IMR-90 (cell line): ENCODE measurements at regions not wholly inside any gene's neighbourhood (a gene's known extent, or its start where the extent isn't known, plus 50 kb on each side); places are given as distances from the start of the nearest gene placed in this dataset.

Experiments used
- ATAC-seq: fragments of 200-7000 bp; cut with Tn5 transposase; 2 replicates; pipeline ENCODE4 v1.9.1; 2020; ENCODE audit warnings: low read depth, mild to moderate bottlenecking, moderate library complexity
- BruUV-seq: library from RNA; stranded (reverse); fragments of 400-500 nt; replicated peaks from 2 replicates; lab custom pipeline; 2021; lab: Mats Ljungman, UMichigan
- CTCF ChIA-PET: fragments of 300-600 bp; formaldehyde crosslinking; extraction: SDS; loops from one replicate; lab custom pipeline; 2021; ENCODE audit warnings: antibody characterized with exemption; lab: Yijun Ruan, JAX
- POLR2A ChIA-PET: fragments of 300-600 bp; sonication (Branson Sonifier 250); formaldehyde crosslinking; loops from one replicate; lab custom pipeline; 2022; ENCODE audit warnings: antibody characterized with exemption; ENCODE audit not compliant: unreplicated experiment; lab: Charles Lee
- DNase-seq: peaks from one replicate; pipeline ENCODE4 v3.0.0; 2013
- H2AFZ ChIP-seq: replicated peaks from 2 replicates; pipeline ENCODE3; 2013; ENCODE audit warnings: low read length, mild to moderate bottlenecking; ENCODE audit not compliant: poor library complexity
- H2AK5ac ChIP-seq: 2 replicates; pipeline ENCODE4 v1.6.1; 2013; ENCODE audit warnings: low read depth, low read length, inconsistent platforms
- H2AK9ac ChIP-seq: replicated peaks from 2 replicates; pipeline ENCODE3; 2013; ENCODE audit warnings: mild to moderate bottlenecking, low read depth, low read length, moderate library complexity; ENCODE audit not compliant: poor library complexity
- H2BK120ac ChIP-seq: 2 replicates; pipeline ENCODE4 v1.6.1; 2013; ENCODE audit warnings: low read depth, low read length, inconsistent platforms
- H2BK15ac ChIP-seq: 3 replicates; pipeline ENCODE4 v1.6.1; 2013; ENCODE audit warnings: low read depth, low read length, inconsistent platforms
- H2BK20ac ChIP-seq: 2 replicates; pipeline ENCODE4 v1.6.1; 2013; ENCODE audit warnings: low read depth, mild to moderate bottlenecking, inconsistent platforms, low read length, moderate library complexity
- H2BK5ac ChIP-seq: 2 replicates; pipeline ENCODE4 v1.6.1; 2013; ENCODE audit warnings: mild to moderate bottlenecking, low read depth, low read length, inconsistent platforms; ENCODE audit not compliant: poor library complexity, severe bottlenecking
- H3K14ac ChIP-seq: replicated peaks from 2 replicates; pipeline ENCODE4 v1.6.1; 2013; ENCODE audit warnings: low read depth, low read length, inconsistent platforms
- H3K18ac ChIP-seq: 2 replicates; pipeline ENCODE4 v1.6.1; 2013; ENCODE audit warnings: low read depth, low read length, control low read depth
- H3K23ac ChIP-seq: 2 replicates; pipeline ENCODE4 v1.6.1; 2013; ENCODE audit warnings: low read depth, low read length, inconsistent platforms
- H3K27ac ChIP-seq: 2 replicates; pipeline ENCODE4 v1.5.1; 2013; ENCODE audit warnings: mild to moderate bottlenecking, control low read depth, low read length; ENCODE audit not compliant: insufficient read depth
- H3K27me3 ChIP-seq: 2 replicates; pipeline ENCODE4 v1.6.1; 2013; ENCODE audit warnings: low read length; ENCODE audit not compliant: control insufficient read depth, insufficient read depth
- H3K36me3 ChIP-seq: 2 replicates; pipeline ENCODE4 v1.6.1; 2013; ENCODE audit warnings: low read length, mixed read lengths; ENCODE audit not compliant: control insufficient read depth, insufficient read depth
- H3K4ac ChIP-seq: 2 replicates; pipeline ENCODE4 v1.6.1; 2013; ENCODE audit warnings: low read depth, low read length, inconsistent platforms
- H3K4me1 ChIP-seq: 2 replicates; pipeline ENCODE4 v1.6.1; 2013; ENCODE audit warnings: low read length, mixed read lengths; ENCODE audit not compliant: control insufficient read depth, insufficient read depth
- H3K4me2 ChIP-seq: 2 replicates; pipeline ENCODE4 v1.6.1; 2013; ENCODE audit warnings: low read depth, mild to moderate bottlenecking, control low read depth, low read length, moderate library complexity
- H3K4me3 ChIP-seq: 2 replicates; pipeline ENCODE4 v1.5.1; 2013; ENCODE audit warnings: low read depth, mild to moderate bottlenecking, control low read depth, low read length, moderate library complexity; ENCODE audit not compliant: insufficient read depth
- H3K56ac ChIP-seq: 2 replicates; pipeline ENCODE4 v1.6.1; 2013; ENCODE audit warnings: low read length, inconsistent platforms; ENCODE audit not compliant: insufficient read depth; ENCODE audit errors: extremely low read depth
- H3K79me1 ChIP-seq, 2 experiments: 2 replicates each; pipeline ENCODE4 v1.6.1; 2013; ENCODE audit warnings: low read length in 2 of 2, inconsistent platforms in 1 of 2, low read depth in 1 of 2
- H3K9ac ChIP-seq: 2 replicates; pipeline ENCODE4 v1.6.1; 2013; ENCODE audit warnings: low read depth, low read length, control low read depth
- H3K9me1 ChIP-seq: 2 replicates; pipeline ENCODE4 v1.6.1; 2013; ENCODE audit warnings: low read length, inconsistent platforms; ENCODE audit not compliant: insufficient read depth
- H3K9me3 ChIP-seq: 2 replicates; pipeline ENCODE4 v1.6.1; 2013; ENCODE audit warnings: low read length; ENCODE audit not compliant: control insufficient read depth, insufficient read depth
- H4K20me1 ChIP-seq: 2 replicates; pipeline ENCODE4 v1.6.1; 2013; ENCODE audit warnings: low read length, inconsistent platforms; ENCODE audit not compliant: insufficient read depth
- H4K5ac ChIP-seq: 2 replicates; pipeline ENCODE4 v1.6.1; 2013; ENCODE audit warnings: mild to moderate bottlenecking, low read depth, low read length, control low read depth
- H4K8ac ChIP-seq, 2 experiments: 2 replicates each; pipeline ENCODE4 v1.6.1; 2013; ENCODE audit warnings: low read depth in 2 of 2, low read length in 2 of 2, control low read depth in 1 of 2, inconsistent platforms in 1 of 2
- H4K91ac ChIP-seq: 2 replicates; pipeline ENCODE4 v1.6.1; 2013; ENCODE audit warnings: low read depth, low read length, inconsistent platforms; ENCODE audit not compliant: insufficient read depth
- BHLHE40 ChIP-seq: fragments of 150-350 bp; IDR thresholded peaks from 2 replicates; pipeline ENCODE4 v1.6.1; 2016; ENCODE audit warnings: mild to moderate bottlenecking, low read depth, low read length
- CEBPB ChIP-seq: IDR thresholded peaks from 2 replicates; pipeline ENCODE4 v1.6.1; 2012; ENCODE audit warnings: low read depth, low read length, improper control_type of control experiment
- CHD1 ChIP-seq: IDR thresholded peaks from 2 replicates; pipeline ENCODE4 v1.6.1; 2012; ENCODE audit warnings: low read depth, low read length, improper control_type of control experiment
- ELK1 ChIP-seq: fragments of 150-350 bp; IDR thresholded peaks from 2 replicates; pipeline ENCODE4 v1.6.1; 2016; ENCODE audit warnings: low read depth, mild to moderate bottlenecking, low read length, moderate library complexity, borderline replicate concordance
- FOS ChIP-seq: fragments of 150-350 bp; IDR thresholded peaks from 2 replicates; pipeline ENCODE4 v1.6.1; 2016; ENCODE audit warnings: low read depth, low read length
- MAFK ChIP-seq: IDR thresholded peaks from 2 replicates; pipeline ENCODE4 v1.6.1; 2012; ENCODE audit warnings: low read depth, low read length, improper control_type of control experiment
- MAZ ChIP-seq: IDR thresholded peaks from 2 replicates; pipeline ENCODE4 v1.6.1; 2012; ENCODE audit warnings: low read depth, mild to moderate bottlenecking, low read length, improper control_type of control experiment, moderate library complexity, borderline replicate concordance
- MXI1 ChIP-seq: IDR thresholded peaks from 2 replicates; pipeline ENCODE4 v1.6.1; 2012; ENCODE audit warnings: low read depth, mild to moderate bottlenecking, low read length, moderate library complexity, borderline replicate concordance
- NFE2L2 ChIP-seq: fragments of 150-350 bp; IDR thresholded peaks from 2 replicates; pipeline ENCODE4 v1.6.1; 2016; ENCODE audit warnings: low read depth, mild to moderate bottlenecking, low read length
- POLR2A ChIP-seq: IDR thresholded peaks from 2 replicates; pipeline ENCODE4 v1.6.1; 2012; ENCODE audit warnings: mild to moderate bottlenecking, low read depth, low read length
- RAD21 ChIP-seq: IDR thresholded peaks from 2 replicates; pipeline ENCODE4 v1.6.1; 2012; ENCODE audit warnings: low read length, improper control_type of control experiment
- RCOR1 ChIP-seq: IDR thresholded peaks from 2 replicates; pipeline ENCODE4 v1.6.1; 2012; ENCODE audit warnings: mild to moderate bottlenecking, low read length, improper control_type of control experiment; ENCODE audit not compliant: insufficient replicate concordance
- RFX5 ChIP-seq: IDR thresholded peaks from 2 replicates; pipeline ENCODE4 v1.8.0; 2012; ENCODE audit warnings: low read depth, mild to moderate bottlenecking, low read length, moderate library complexity
- SMC3 ChIP-seq: fragments of 150-350 bp; IDR thresholded peaks from 2 replicates; pipeline ENCODE4 v1.6.1; 2016; ENCODE audit warnings: low read depth, mild to moderate bottlenecking, antibody characterized with exemption, low read length, moderate library complexity
- WGBS, 2 experiments: methylation state at CpG; one replicate each; pipeline versions ENCODE4 v1.1.5 to v1.1.7; 2013; ENCODE audit warnings: missing lambda C conversion rate in 2 of 2; ENCODE audit not compliant: insufficient read length in 1 of 2; ENCODE audit errors: extremely low coverage in 2 of 2; 5-methylcytosine and 5-hydroxymethylcytosine counted together
- dilution Hi-C: fragments of 300-500 bp; cut with HindIII; formaldehyde crosslinking; loops from one replicate; pipeline ENCODE4 v1.14.3; 2018; ENCODE audit warnings: low sequenced_read_pairs; ENCODE audit not compliant: unreplicated experiment
- in situ Hi-C: fragments of 300-500 bp; cut with MboI; formaldehyde crosslinking; loops from 3 replicates; pipeline ENCODE4 v1.14.3; 2019; ENCODE audit warnings: low sequenced_read_pairs, inconsistent platforms, mixed read lengths
- intact Hi-C: fragments of 100-400 bp; cut with micrococcal nuclease; formaldehyde crosslinking; loops from 2 replicates; pipeline ENCODE4 v1.10.0; 2022
- TF ChIP-seq, protein P1 (sequence below): fragments of 150-350 bp; IDR thresholded peaks from 2 replicates; pipeline ENCODE4 v1.6.1; 2017; ENCODE audit warnings: mild to moderate bottlenecking, antibody characterized with exemption, low read length, low read depth
- TF ChIP-seq, protein P2 (sequence below): conservative IDR thresholded peaks from 2 replicates; pipeline ENCODE4 v1.5.1; 2012; ENCODE audit warnings: mild to moderate bottlenecking, low read depth, low read length, improper control_type of control experiment

- no peak for ATAC-seq
- no CpG with 5 or more reads among the region's 2 CpGs for WGBS, 2 experiments
- Histone ChIP-seq H2BK15ac (no peak overlapping the region), H3K4me2 (no peak overlapping the region), H3K9me3 (peaks cover 9% of the 10 kb centered on the region), H4K5ac (no peak overlapping the region), H2BK20ac (no peak overlapping the region), H3K18ac (no peak overlapping the region), H2BK5ac (no peak overlapping the region), H3K14ac (no peak overlapping the region), H3K4me1 (no peaks in the 10 kb centered on the region), H3K4ac (no peak overlapping the region), H3K56ac (no peak overlapping the region), H3K23ac (no peak overlapping the region), H2AK9ac (no peak overlapping the region), H3K9ac (no peak overlapping the region), H3K27me3 (no peaks in the 10 kb centered on the region), H4K20me1 (no peaks in the 10 kb centered on the region), H3K79me1 (no peaks in the 10 kb centered on the region), H4K91ac (no peak overlapping the region), H3K36me3 (no peaks in the 10 kb centered on the region), H3K9me1 (no peaks in the 10 kb centered on the region), H4K8ac (no peak overlapping the region), H2BK120ac (no peak overlapping the region), H3K4me3 (no peak overlapping the region), H2AFZ (no peak overlapping the region), H2AK5ac (no peak overlapping the region), H3K27ac (no peak overlapping the region)
- ChIA-PET CTCF (interaction anchor here (0.7 kb wide), 1 partner anchor 37 kb away, joined by 3 read pairs; no protein-coding TSS in a partner anchor), POLR2A (no interaction called here)
- TF ChIP-seq NFE2L2: no peak
- TF ChIP-seq RAD21: no peak
- no peak for TF ChIP-seq ELK1
- no peak for TF ChIP-seq RFX5
- TF ChIP-seq, protein P1, sequence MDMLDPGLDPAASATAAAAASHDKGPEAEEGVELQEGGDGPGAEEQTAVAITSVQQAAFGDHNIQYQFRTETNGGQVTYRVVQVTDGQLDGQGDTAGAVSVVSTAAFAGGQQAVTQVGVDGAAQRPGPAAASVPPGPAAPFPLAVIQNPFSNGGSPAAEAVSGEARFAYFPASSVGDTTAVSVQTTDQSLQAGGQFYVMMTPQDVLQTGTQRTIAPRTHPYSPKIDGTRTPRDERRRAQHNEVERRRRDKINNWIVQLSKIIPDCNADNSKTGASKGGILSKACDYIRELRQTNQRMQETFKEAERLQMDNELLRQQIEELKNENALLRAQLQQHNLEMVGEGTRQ: no peak
- TF ChIP-seq RCOR1: no peak
- no peak for TF ChIP-seq CHD1
- TF ChIP-seq, protein P2, sequence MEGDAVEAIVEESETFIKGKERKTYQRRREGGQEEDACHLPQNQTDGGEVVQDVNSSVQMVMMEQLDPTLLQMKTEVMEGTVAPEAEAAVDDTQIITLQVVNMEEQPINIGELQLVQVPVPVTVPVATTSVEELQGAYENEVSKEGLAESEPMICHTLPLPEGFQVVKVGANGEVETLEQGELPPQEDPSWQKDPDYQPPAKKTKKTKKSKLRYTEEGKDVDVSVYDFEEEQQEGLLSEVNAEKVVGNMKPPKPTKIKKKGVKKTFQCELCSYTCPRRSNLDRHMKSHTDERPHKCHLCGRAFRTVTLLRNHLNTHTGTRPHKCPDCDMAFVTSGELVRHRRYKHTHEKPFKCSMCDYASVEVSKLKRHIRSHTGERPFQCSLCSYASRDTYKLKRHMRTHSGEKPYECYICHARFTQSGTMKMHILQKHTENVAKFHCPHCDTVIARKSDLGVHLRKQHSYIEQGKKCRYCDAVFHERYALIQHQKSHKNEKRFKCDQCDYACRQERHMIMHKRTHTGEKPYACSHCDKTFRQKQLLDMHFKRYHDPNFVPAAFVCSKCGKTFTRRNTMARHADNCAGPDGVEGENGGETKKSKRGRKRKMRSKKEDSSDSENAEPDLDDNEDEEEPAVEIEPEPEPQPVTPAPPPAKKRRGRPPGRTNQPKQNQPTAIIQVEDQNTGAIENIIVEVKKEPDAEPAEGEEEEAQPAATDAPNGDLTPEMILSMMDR: no peak
- no peak for TF ChIP-seq MXI1
- no peak for TF ChIP-seq CEBPB
- no peak for TF ChIP-seq MAZ
- no peak for TF ChIP-seq POLR2A
- no peak for TF ChIP-seq BHLHE40
- no peak for TF ChIP-seq SMC3
- TF ChIP-seq MAFK: no peak
- no peak for TF ChIP-seq FOS
- intact Hi-C loops (no loop called here), dilution Hi-C loops (no loop called here), in situ Hi-C loops (no loop called here)
- DNase-seq: no peak
- no TSS peak for BruUV-seq
Measured at GRCh38 chr3:163450698-163451097, 1627.6 kb downstream of the SI start.
